ENCODE measurements at regions not wholly inside any gene's neighbourhood (a gene's known extent, or its start where the extent isn't known, plus 50 kb on each side); places are given as distances from the start of the nearest gene placed in this dataset.

- Histone ChIP-seq H3K9ac (ENCODE audit: control insufficient read depth, extremely low read depth, insufficient read depth, low read length) (no peak overlapping the region), H3K79me2 (ENCODE audit: control insufficient read depth, insufficient read depth, low read length) (no peaks in the 10 kb centered on the region), H3K4me1 (ENCODE audit: control insufficient read depth, extremely low read depth, insufficient read depth, low read length) (peaks cover 28% of the 10 kb centered on the region), H3K4me2 (ENCODE audit: control insufficient read depth, extremely low read depth, insufficient read depth, low read depth, low read length) (no peak overlapping the region), H4K20me1 (ENCODE audit: control insufficient read depth, extremely low read depth, insufficient read depth, low read length) (no peaks in the 10 kb centered on the region), H3K36me3 (ENCODE audit: control insufficient read depth in 2 of 2, extremely low read depth in 1 of 2, insufficient read depth in 2 of 2, low read length in 2 of 2) (no peaks in the 10 kb centered on the region), H3K27me3 (ENCODE audit: control insufficient read depth, extremely low read depth, insufficient read depth, low read length) (no peaks in the 10 kb centered on the region), H3K4me3 (ENCODE audit: control insufficient read depth in 2 of 3, extremely low read depth in 1 of 3, insufficient read depth in 2 of 3, low read depth in 1 of 3, low read length in 3 of 3) (no peak overlapping the region), H3K27ac (ENCODE audit: control insufficient read depth, insufficient read depth, low read length) (no peak overlapping the region), H3K9me3 (ENCODE audit: control insufficient read depth, low read depth, low read length) (no peaks in the 10 kb centered on the region), H2AFZ (ENCODE audit: control insufficient read depth, low read length) (no peak overlapping the region), H3K9me1 (ENCODE audit: control insufficient read depth, extremely low read depth, insufficient read depth, low read length) (no peaks in the 10 kb centered on the region)
- FAIRE-seq (peak; percentile 43), DNase-seq (ENCODE audit: low read depth, low spot score) (no peak)
- TF ChIP-seq EZH2 (IDR thresholded peaks at IDR 0.05; ENCODE audit: low read length) (no peak), CTCF (optimal IDR thresholded peaks at IDR 0.05 in 1 of 3, IDR thresholded peaks at IDR 0.05 in 1 of 3, conservative IDR thresholded peaks at IDR 0.05 in 1 of 3; ENCODE audit: extremely low read depth in 1 of 3, insufficient read depth in 2 of 3, low read length in 3 of 3) (no peak)
- dilution Hi-C loops (cut with MboI; ENCODE audit: extremely low pct_ligation_motif_present, low sequenced_read_pairs), result no loop called here
Measured at GRCh38 chr3:28745916-28746617, 397.4 kb upstream of the AZI2 start.

GRCh38 chr3:28746990-28747389 lies 398.4 kb upstream of the AZI2 start:
- no peak for TF ChIP-seq EZH2 (IDR thresholded peaks at IDR 0.05; ENCODE audit: low read length)
- no peak for TF ChIP-seq CTCF (optimal IDR thresholded peaks at IDR 0.05 in 1 of 3, IDR thresholded peaks at IDR 0.05 in 1 of 3, conservative IDR thresholded peaks at IDR 0.05 in 1 of 3; ENCODE audit: extremely low read depth in 1 of 3, insufficient read depth in 2 of 3, low read length in 3 of 3)
- Histone ChIP-seq H3K9me1 (ENCODE audit: control insufficient read depth, extremely low read depth, insufficient read depth, low read length) (no peaks in the 10 kb centered on the region), H3K27me3 (ENCODE audit: control insufficient read depth, extremely low read depth, insufficient read depth, low read length) (no peaks in the 10 kb centered on the region), H3K9ac (ENCODE audit: control insufficient read depth, extremely low read depth, insufficient read depth, low read length) (no peak overlapping the region), H3K4me2 (ENCODE audit: control insufficient read depth, extremely low read depth, insufficient read depth, low read depth, low read length) (no peak overlapping the region), H3K4me3 (ENCODE audit: control insufficient read depth in 2 of 3, extremely low read depth in 1 of 3, insufficient read depth in 2 of 3, low read depth in 1 of 3, low read length in 3 of 3) (no peak overlapping the region), H3K27ac (ENCODE audit: control insufficient read depth, insufficient read depth, low read length) (no peak overlapping the region), H3K4me1 (ENCODE audit: control insufficient read depth, extremely low read depth, insufficient read depth, low read length) (peaks cover 28% of the 10 kb centered on the region), H2AFZ (ENCODE audit: control insufficient read depth, low read length) (no peak overlapping the region), H3K79me2 (ENCODE audit: control insufficient read depth, insufficient read depth, low read length) (no peaks in the 10 kb centered on the region), H3K36me3 (ENCODE audit: control insufficient read depth in 2 of 2, extremely low read depth in 1 of 2, insufficient read depth in 2 of 2, low read length in 2 of 2) (no peaks in the 10 kb centered on the region), H3K9me3 (ENCODE audit: control insufficient read depth, low read depth, low read length) (no peaks in the 10 kb centered on the region), H4K20me1 (ENCODE audit: control insufficient read depth, extremely low read depth, insufficient read depth, low read length) (no peaks in the 10 kb centered on the region)
- dilution Hi-C loops (cut with MboI; ENCODE audit: extremely low pct_ligation_motif_present, low sequenced_read_pairs), result no loop called here
- FAIRE-seq (no peak), DNase-seq (ENCODE audit: low read depth, low spot score) (no peak)

Data from keratinocyte (primary cell).